GOT3 (cell line): ENCODE measurements at regions not wholly inside any gene's neighbourhood (a gene's known extent, or its start where the extent isn't known, plus 50 kb on each side); places are given as distances from the start of the nearest gene placed in this dataset.
"Not testable (repeated sequence)": the region's sequence is repeated elsewhere in the genome, so short reads cannot be mapped to it uniquely, and the experiment has no call there.

Experiments
- DNase-seq: peaks from one replicate; lab custom pipeline; 2025; ENCODE audit warnings: mixed read lengths; lab: John Stamatoyannopoulos, UW

DNA sequence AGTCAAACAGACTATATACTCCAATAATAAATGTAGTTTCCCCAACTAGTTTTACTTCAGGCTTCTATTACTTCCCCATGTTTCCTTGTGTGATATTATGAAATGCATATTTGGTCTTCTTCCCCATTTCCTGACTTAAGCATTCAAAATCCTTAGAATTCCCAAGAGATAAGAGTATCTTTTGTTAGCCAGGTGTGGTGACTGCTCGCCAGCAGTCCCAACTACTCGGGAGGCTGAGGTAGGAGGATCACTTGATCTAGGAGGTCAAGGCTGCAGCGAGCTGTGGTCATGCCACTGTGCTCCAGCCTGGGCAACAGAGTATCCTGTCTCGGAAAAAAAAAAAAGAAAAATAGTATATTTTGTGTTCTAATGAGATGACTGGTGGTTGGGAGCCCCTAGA is 72.7 kb upstream of the UBE2E2 start:
- DNase-seq, result no peak

DNA sequence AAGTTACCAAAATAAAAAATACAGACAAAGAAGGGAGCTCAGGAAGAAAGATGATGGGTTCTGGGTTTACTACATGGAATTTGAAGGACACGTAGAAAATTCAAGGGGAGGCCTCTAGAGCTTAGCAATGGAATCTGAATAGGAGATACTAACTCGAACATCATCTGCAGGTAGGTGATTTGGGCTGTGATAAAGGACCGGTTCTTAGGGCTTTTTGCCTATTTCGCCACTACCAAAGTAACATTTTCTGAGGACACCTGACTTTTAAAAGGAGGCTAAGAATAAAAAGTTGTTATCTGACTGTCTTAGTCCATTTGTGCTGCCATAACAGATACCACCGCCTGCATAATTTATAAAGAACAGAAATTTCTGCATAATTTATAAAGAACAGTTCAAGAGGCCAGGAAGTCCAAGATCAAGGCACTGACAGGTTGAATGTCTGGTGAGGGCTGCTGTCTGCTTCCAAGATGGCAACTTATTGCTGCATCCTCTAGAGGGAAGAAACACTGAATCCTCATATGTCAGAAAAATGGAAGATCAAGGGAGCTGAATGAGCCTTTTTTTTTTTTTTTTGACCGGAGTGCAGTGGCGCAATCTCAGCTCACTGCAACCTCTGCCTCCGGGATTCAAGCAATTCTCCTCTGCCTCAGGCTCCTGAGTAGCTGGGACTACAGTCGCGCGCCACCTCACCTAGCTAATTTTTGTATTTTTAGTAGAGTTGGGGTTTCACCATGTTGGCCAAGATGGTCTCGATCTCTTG is 67.9 kb upstream of the UBE2E2 start:
- no peak for DNase-seq

DNA sequence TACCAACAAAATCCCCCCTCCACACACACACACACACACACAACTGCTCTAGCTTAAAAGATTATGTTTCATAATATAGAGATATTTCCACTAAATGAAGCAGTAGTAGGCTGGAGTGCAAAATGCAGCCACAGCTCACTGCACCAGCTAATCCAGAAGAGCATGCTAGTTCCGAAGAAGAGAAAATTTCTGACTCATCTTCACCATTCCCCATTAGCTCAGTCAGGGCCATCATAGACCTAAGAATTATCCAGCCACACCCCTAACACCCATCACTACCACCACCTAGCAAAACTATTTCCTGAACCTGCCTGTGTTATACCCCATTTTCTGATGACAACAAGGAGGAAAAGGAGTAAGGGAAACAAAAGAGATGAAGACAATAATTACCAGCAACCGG is 67.1 kb upstream of the UBE2E2 start:
- DNase-seq, result no peak

DNA sequence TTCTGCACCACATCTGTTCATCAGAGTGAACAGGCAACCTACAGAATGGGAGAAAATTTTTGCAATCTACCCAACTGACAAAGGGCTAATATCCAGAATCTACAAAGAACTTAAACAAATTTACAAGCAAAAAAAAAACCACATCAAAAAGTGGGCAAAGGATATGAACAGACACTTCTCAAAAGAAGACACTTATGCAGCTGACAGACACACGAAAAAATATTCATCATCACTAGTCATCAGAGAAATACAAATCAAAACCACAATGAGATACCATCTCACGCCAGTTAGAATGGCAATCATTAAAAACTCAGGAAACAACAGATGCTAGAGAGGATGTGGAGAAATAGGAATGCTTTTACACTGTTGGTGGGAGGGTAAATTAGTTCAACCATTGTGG is 59.1 kb upstream of the UBE2E2 start:
- not testable (repeated sequence) for DNase-seq

DNA sequence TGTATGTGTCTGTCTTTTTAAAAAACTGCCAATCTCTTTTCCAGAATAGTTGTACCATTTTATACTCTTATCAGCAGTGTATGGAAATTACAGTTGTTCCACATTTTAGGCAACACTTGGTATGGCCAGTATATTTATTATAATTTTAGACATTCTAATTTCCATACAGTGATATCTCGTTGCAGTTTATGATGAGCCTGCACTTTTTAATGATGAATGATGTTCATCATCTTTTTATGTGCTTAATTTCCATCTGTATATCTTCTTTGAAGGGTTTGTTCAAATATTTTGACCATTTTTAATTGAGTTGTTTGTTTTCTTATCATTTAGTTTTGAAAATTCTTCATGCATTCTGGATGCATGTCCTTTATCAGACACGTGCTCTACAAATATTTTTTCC is 57.0 kb upstream of the UBE2E2 start:
- no peak for DNase-seq

DNA sequence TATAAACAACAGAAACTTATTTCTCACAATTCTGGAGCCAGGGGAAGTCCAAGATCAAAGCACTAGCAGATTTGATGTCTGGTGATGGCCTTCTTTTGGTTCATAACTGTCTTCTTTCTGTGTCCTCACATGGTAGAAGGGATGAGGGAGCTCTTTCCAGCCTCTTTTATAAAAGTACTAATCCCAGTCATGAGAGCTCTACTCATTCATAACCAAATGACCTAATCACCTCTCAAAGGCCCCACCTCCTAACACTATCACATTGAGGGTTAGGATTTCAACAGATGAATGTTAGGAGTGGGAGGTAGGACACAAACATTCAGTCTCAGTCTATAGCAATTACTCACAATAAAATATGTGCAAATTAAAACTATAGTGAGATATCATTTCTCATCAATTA is 50.1 kb upstream of the UBE2E2 start:
- DNase-seq, result no peak
